Suprapubic skin (tissue), 3 donors: ENCODE measurements at regions not wholly inside any gene's neighbourhood (a gene's known extent, or its start where the extent isn't known, plus 50 kb on each side); places are given as distances from the start of the nearest gene placed in this dataset.

Source experiments
- CTCF ChIP-seq, 2 donors: fragments of 200-600 bp in 1 of 2; fragments of 450-650 bp in 1 of 2; sonication (generic) in 1 of 2; IDR thresholded peaks; one replicate each; pipeline ENCODE4 v1.5.1; 2016 to 2019; ENCODE audit warnings: antibody characterized with exemption in 2 of 2, mild to moderate bottlenecking in 1 of 2, moderate library complexity in 1 of 2
- POLR2A ChIP-seq, 2 donors: fragments of 450-650 bp; IDR thresholded peaks; one replicate each; pipeline ENCODE4 v1.6.1; 2017; ENCODE audit warnings: antibody characterized with exemption in 2 of 2, mild to moderate bottlenecking in 2 of 2, moderate library complexity in 2 of 2

- TF ChIP-seq POLR2A (IDR thresholded peaks at IDR 0.05) (no peak), CTCF (IDR thresholded peaks at IDR 0.05) (no peak)
Observed at GRCh38 chr14:104280902-104281767, 142.7 kb downstream of the KIF26A start.
